Liver (tissue), 8 donors: ENCODE measurements at regions not wholly inside any gene's neighbourhood (a gene's known extent, or its start where the extent isn't known, plus 50 kb on each side); places are given as distances from the start of the nearest gene placed in this dataset.

Source experiments
- DNase-seq: peaks from one replicate; pipeline ENCODE4 v3.0.0-alpha.2; 2017; ENCODE audit warnings: low spot score
- H3K27ac ChIP-seq, 2 donors: one replicate each; pipeline ENCODE4 v1.7.0; 2013; ENCODE audit warnings: inconsistent platforms in 2 of 2, low read length in 2 of 2, control low read depth in 1 of 2, low read depth in 1 of 2, mild to moderate bottlenecking in 1 of 2
- H3K27me3 ChIP-seq, 4 donors: one replicate each; pipeline versions ENCODE4 v1.6.1 to v1.7.0; 2013; ENCODE audit warnings: low read length in 3 of 4, inconsistent platforms in 1 of 4, mild to moderate bottlenecking in 1 of 4, moderate library complexity in 1 of 4; ENCODE audit not compliant: control insufficient read depth in 4 of 4, insufficient read depth in 4 of 4
- H3K36me3 ChIP-seq, 4 donors: one replicate each; pipeline versions ENCODE4 v1.6.1 to v1.7.0; 2013; ENCODE audit warnings: low read length in 3 of 4, mild to moderate bottlenecking in 3 of 4, low read depth in 1 of 4, moderate library complexity in 1 of 4; ENCODE audit not compliant: control insufficient read depth in 4 of 4, insufficient read depth in 3 of 4
- H3K4me1 ChIP-seq, 4 donors: one replicate each; pipeline versions ENCODE4 v1.6.1 to v1.7.0; 2013; ENCODE audit warnings: low read length in 3 of 4, mild to moderate bottlenecking in 3 of 4, moderate library complexity in 1 of 4; ENCODE audit not compliant: control insufficient read depth in 4 of 4, insufficient read depth in 4 of 4
- H3K4me3 ChIP-seq, 3 donors: one replicate each; pipeline versions ENCODE4 v1.6.1 to v1.7.0; 2013; ENCODE audit warnings: low read length in 3 of 3, control low read depth in 1 of 3, low read depth in 1 of 3, mild to moderate bottlenecking in 1 of 3
- H3K9ac ChIP-seq, 2 donors: one replicate each; pipeline ENCODE4 v1.7.0; 2013; ENCODE audit warnings: low read length in 2 of 2, mild to moderate bottlenecking in 2 of 2, moderate library complexity in 2 of 2, control low read depth in 1 of 2, low read depth in 1 of 2
- H3K9me3 ChIP-seq, 4 donors: one replicate each; pipeline versions ENCODE4 v1.6.1 to v1.7.0; 2013; ENCODE audit warnings: low read length in 3 of 4; ENCODE audit not compliant: control insufficient read depth in 4 of 4
- EGR1 ChIP-seq, 2 donors: IDR thresholded peaks; 2 replicates each; pipeline ENCODE4 v1.6.1; 2016 to 2018; ENCODE audit warnings: antibody characterized with exemption in 2 of 2, low read depth in 2 of 2
- FOXA2 ChIP-seq: IDR thresholded peaks from 2 replicates; pipeline ENCODE4 v1.6.1; 2016; ENCODE audit warnings: antibody characterized with exemption
- GABPA ChIP-seq, 2 donors: IDR thresholded peaks in 1 of 2; conservative IDR thresholded peaks in 1 of 2; 2 replicates each; pipeline ENCODE4 v1.6.1; 2016; ENCODE audit warnings: antibody characterized with exemption in 2 of 2, mild to moderate bottlenecking in 1 of 2, moderate library complexity in 1 of 2
- HNF4A ChIP-seq, 2 donors: conservative IDR thresholded peaks; 2 replicates each; pipeline ENCODE4 v1.6.1; 2016; ENCODE audit warnings: antibody characterized with exemption in 2 of 2, mild to moderate bottlenecking in 2 of 2
- HNF4G ChIP-seq: IDR thresholded peaks from 2 replicates; pipeline ENCODE4 v1.6.1; 2016; ENCODE audit warnings: antibody characterized with exemption
- JUND ChIP-seq, 2 donors: IDR thresholded peaks; 2 replicates each; pipeline ENCODE4 v1.6.1; 2016; ENCODE audit warnings: antibody characterized with exemption in 2 of 2
- NR2F2 ChIP-seq: IDR thresholded peaks from 2 replicates; pipeline ENCODE4 v1.6.1; 2016; ENCODE audit warnings: antibody characterized with exemption
- RAD21 ChIP-seq, 2 donors: IDR thresholded peaks; 2 replicates each; pipeline ENCODE4 v1.6.1; 2016; ENCODE audit warnings: antibody characterized with exemption in 2 of 2, mild to moderate bottlenecking in 2 of 2
- SP1 ChIP-seq: IDR thresholded peaks from 2 replicates; pipeline ENCODE4 v1.6.1; 2018; ENCODE audit warnings: antibody characterized with exemption, mild to moderate bottlenecking
- TAF1 ChIP-seq: conservative IDR thresholded peaks from 2 replicates; pipeline ENCODE4 v1.6.1; 2016; ENCODE audit warnings: antibody characterized with exemption, mild to moderate bottlenecking
- YY1 ChIP-seq: IDR thresholded peaks from 2 replicates; pipeline ENCODE4 v1.6.1; 2016; ENCODE audit warnings: antibody characterized with exemption, mild to moderate bottlenecking
- WGBS: extraction: QIAGEN DNeasy Blood & Tissue Kit; methylation state at CpG from one replicate; pipeline ENCODE4 v1.1.7; 2013; 5-methylcytosine and 5-hydroxymethylcytosine counted together
- TF ChIP-seq, protein P1 (sequence below): IDR thresholded peaks from 2 replicates; pipeline ENCODE4 v1.6.1; 2016; ENCODE audit warnings: antibody characterized with exemption
- TF ChIP-seq, protein P2 (sequence below): IDR thresholded peaks from 2 replicates; pipeline ENCODE4 v1.6.1; 2016; ENCODE audit warnings: antibody characterized with exemption
- TF ChIP-seq, protein P3 (sequence below): IDR thresholded peaks from 2 replicates; pipeline ENCODE4 v1.6.1; 2016; ENCODE audit warnings: antibody characterized with exemption
- TF ChIP-seq, protein P4 (sequence below): fragments of 150-350 bp; IDR thresholded peaks from 2 replicates; pipeline ENCODE4 v1.5.1; 2017; ENCODE audit warnings: improper control_type of control experiment, low read depth, low read length; ENCODE audit not compliant: missing input control
- donor health status: healthy.
- donor health status: healthy.
- donor health status: healthy.
- donor health status: healthy.
- donor health status: healthy.

DNA sequence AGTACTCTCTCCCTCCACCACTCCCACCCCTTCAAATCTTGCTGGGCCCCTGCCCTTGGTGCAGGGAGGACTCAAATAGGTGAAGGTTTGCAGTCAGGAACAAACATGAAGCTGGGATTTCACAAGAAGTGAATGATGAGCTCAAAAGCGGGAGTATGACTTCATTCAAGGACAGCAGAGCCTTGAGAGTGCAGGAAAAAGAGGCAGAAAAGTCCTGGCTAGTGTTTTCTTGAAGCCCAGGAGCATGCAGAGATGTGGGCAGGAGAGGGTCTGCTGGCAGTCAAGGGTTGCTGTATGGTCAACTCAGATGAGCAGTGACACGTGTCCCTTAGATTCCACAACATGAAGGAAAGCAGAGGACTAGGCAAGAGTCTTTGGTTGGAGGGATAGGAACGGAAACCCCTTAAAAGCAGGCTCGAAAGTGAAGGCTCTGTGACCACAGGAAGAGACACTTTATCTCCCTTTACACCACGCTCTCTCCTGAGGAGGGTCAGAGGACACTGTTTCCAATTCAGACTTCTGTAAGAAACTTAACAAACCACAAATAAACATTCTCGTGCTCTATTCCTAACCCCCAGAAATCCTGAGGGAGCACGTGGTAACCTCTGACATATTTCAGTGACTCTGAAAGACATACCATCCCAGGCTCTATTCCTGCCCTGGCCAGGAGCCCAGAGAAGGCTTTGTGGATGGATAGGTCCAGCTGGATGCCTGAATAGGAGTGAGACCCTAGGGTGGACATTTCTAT is 168.0 kb upstream of the NDN start:
- no peak for TF ChIP-seq NR2F2
- TF ChIP-seq, protein P1, sequence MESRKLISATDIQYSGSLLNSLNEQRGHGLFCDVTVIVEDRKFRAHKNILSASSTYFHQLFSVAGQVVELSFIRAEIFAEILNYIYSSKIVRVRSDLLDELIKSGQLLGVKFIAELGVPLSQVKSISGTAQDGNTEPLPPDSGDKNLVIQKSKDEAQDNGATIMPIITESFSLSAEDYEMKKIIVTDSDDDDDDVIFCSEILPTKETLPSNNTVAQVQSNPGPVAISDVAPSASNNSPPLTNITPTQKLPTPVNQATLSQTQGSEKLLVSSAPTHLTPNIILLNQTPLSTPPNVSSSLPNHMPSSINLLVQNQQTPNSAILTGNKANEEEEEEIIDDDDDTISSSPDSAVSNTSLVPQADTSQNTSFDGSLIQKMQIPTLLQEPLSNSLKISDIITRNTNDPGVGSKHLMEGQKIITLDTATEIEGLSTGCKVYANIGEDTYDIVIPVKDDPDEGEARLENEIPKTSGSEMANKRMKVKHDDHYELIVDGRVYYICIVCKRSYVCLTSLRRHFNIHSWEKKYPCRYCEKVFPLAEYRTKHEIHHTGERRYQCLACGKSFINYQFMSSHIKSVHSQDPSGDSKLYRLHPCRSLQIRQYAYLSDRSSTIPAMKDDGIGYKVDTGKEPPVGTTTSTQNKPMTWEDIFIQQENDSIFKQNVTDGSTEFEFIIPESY = no peak
- no peak for TF ChIP-seq RAD21 (IDR thresholded peaks at IDR 0.05)
- TF ChIP-seq JUND (IDR thresholded peaks at IDR 0.05) = no peak
- TF ChIP-seq SP1 = no peak
- no peak for TF ChIP-seq GABPA (IDR thresholded peaks at IDR 0.05 in 1 of 2, conservative IDR thresholded peaks at IDR 0.05 in 1 of 2)
- TF ChIP-seq HNF4A (conservative IDR thresholded peaks at IDR 0.05) = no peak
- TF ChIP-seq, protein P2, sequence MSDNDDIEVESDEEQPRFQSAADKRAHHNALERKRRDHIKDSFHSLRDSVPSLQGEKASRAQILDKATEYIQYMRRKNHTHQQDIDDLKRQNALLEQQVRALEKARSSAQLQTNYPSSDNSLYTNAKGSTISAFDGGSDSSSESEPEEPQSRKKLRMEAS = no peak
- TF ChIP-seq, protein P3, sequence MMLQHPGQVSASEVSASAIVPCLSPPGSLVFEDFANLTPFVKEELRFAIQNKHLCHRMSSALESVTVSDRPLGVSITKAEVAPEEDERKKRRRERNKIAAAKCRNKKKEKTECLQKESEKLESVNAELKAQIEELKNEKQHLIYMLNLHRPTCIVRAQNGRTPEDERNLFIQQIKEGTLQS = no peak
- TF ChIP-seq FOXA2 = no peak
- TF ChIP-seq TAF1 = no peak
- no peak for TF ChIP-seq YY1
- TF ChIP-seq HNF4G = no peak
- TF ChIP-seq EGR1 (IDR thresholded peaks at IDR 0.05; ENCODE audit: low read depth in 2 of 2) = no peak
- DNase-seq = no peak
- peaks cover 0 to 2% (median 0%) of the 10 kb centered on the region in 4 donors for H3K9me3 ChIP-seq
- no peak overlapping the region for H3K9ac ChIP-seq
- peaks cover 0 to 3% (median 1%) of the 10 kb centered on the region in 4 donors for H3K27me3 ChIP-seq
- H3K36me3 ChIP-seq = no peaks in the 10 kb centered on the region
- H3K4me1 ChIP-seq = no peaks in the 10 kb centered on the region
- H3K4me3 ChIP-seq = no peak overlapping the region
- WGBS = 33% methylated on average over 7 of the region's 7 CpGs
- H3K27ac ChIP-seq = no peak overlapping the region

DNA sequence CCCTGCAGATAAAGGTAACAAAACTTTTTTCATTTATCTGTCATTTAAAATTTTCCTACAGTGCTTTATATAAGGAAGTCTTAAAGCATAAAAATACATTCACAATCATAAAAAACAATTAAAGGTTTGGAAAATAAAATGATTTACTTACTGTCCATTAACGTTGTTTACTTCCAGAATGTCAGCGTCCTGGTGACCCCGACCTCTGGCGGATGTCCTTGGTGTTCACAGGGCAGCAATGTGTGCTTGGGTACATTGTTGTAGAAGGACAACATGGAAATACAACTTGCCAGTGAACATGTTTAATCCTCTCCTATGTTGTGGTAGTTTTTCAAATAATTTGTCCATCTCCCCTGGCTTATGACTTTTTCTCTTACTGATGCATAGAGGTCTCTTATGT is 168.8 kb upstream of the NDN start:
- H3K36me3 ChIP-seq = no peaks in the 10 kb centered on the region
- no peak overlapping the region for H3K4me3 ChIP-seq
- peaks cover 0 to 6% (median 2%) of the 10 kb centered on the region in 4 donors for H3K27me3 ChIP-seq
- WGBS = 37% methylated on average over 4 of the region's 4 CpGs
- H3K9me3 ChIP-seq = peaks cover 0 to 2% (median 0%) of the 10 kb centered on the region in 4 donors
- H3K4me1 ChIP-seq = no peaks in the 10 kb centered on the region
- no peak overlapping the region for H3K27ac ChIP-seq
- no peak for DNase-seq
- no peak overlapping the region for H3K9ac ChIP-seq
- TF ChIP-seq, protein P4, sequence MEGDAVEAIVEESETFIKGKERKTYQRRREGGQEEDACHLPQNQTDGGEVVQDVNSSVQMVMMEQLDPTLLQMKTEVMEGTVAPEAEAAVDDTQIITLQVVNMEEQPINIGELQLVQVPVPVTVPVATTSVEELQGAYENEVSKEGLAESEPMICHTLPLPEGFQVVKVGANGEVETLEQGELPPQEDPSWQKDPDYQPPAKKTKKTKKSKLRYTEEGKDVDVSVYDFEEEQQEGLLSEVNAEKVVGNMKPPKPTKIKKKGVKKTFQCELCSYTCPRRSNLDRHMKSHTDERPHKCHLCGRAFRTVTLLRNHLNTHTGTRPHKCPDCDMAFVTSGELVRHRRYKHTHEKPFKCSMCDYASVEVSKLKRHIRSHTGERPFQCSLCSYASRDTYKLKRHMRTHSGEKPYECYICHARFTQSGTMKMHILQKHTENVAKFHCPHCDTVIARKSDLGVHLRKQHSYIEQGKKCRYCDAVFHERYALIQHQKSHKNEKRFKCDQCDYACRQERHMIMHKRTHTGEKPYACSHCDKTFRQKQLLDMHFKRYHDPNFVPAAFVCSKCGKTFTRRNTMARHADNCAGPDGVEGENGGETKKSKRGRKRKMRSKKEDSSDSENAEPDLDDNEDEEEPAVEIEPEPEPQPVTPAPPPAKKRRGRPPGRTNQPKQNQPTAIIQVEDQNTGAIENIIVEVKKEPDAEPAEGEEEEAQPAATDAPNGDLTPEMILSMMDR = no peak
- TF ChIP-seq TAF1 = no peak
- no peak for TF ChIP-seq RAD21 (IDR thresholded peaks at IDR 0.05)
- TF ChIP-seq YY1 = no peak
- no peak for TF ChIP-seq EGR1 (IDR thresholded peaks at IDR 0.05; ENCODE audit: low read depth in 2 of 2)
- TF ChIP-seq, protein P3 = no peak
